Hematopoietic multipotent progenitor cell (in vitro differentiated cells): ENCODE measurements at regions not wholly inside any gene's neighbourhood (a gene's known extent, or its start where the extent isn't known, plus 50 kb on each side); places are given as distances from the start of the nearest gene placed in this dataset.

ENCODE experiments used
- DNase-seq, 3 donors: peaks; one replicate each; pipeline ENCODE4 v3.0.0-alpha.2; 2011 to 2015; ENCODE audit warnings: low read depth in 2 of 3, low spot score in 2 of 3

DNA sequence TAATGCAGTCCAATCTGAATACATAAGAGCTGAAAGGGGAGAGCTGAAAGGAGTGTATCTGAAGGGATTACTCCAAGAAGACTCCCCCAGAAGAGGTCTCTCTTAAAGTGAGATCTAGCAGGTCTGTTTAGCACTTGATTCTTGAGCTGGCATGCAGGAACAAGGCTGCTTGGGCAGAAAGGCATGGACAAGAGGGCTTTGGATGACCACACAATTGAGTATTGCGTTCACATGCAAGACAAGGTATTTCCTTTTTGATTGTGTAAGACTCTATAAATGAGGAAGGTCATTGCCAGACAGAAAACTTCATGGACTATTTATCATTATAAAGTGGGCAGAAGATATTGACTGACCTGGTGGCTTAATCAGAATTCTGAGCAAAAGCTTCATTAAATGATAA lies 145.5 kb upstream of the AFF2 start:
- DNase-seq: no peak

DNA sequence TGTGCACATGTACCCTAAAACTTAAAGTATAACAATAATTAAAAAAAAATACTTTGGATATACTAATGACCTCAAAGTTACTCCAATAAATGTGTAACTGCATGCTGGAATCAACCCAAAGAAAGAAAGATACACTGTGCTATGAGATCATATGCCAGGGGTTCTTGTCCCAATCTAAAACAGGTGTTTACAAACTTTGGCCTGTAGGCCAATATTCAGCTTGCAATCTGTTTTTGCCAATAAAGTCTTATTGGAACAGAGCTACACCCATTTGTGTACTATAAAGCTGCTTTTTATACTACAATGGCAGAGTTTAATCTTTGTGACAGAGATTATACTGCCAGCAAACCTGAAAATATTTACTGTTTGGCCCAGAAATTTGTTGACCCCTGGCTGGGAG lies 138.8 kb upstream of the AFF2 start:
- DNase-seq: no peak

DNA sequence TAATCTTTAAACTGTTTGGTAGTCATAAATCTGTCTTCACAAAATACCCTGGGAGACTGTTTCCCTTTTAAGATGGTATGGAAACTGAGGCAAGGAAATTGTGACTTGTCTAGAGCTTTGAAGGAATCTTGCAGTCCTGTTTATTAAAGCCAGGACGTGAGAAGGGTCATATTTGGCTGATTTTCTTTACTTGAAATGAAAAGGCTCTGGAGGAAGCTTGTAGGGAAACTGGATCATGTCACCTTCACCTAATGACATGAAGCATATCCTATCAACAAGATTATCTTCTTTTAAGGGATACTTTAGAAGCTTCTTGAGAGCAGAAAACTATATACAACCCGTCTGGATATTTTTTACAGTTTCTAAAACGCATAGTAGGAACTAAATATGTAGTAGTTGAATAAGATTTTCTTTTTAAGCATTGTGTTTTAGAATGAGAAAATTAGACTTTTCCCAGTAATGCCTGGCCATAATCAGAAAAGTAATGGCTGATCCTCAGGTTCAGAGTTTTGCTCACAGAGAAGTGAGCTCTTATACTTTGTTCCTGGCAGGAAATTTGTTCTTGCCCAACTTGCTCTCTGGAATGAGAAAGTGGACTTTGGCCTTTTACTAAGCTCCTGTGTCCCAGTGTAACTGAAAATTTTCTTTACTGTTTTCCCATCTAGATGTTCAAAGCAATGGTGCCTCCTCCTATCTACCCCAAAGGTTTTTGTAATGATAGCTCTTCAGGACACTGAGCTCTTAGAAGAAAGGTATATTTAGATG lies 136.8 kb upstream of the AFF2 start:
- DNase-seq: no peak

DNA sequence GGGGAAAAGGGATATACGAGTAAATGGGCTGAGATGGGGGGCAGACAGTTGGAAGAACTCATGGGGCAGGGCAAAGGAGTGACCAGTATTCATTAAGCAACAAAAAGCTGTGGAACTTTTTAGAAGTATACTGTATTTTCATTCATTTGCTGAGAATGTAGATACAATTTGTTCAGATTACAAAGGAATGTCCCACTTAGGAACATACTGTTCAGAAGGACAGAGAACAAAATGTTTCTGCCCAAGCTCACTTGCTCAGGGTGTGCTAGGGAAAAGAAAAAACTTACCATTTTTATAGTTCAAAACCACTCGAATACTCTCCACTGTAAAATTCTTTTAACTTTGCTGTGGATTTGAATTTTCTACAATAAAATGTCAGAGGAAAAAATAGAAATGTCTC lies 135.2 kb upstream of the AFF2 start:
- no peak for DNase-seq

DNA sequence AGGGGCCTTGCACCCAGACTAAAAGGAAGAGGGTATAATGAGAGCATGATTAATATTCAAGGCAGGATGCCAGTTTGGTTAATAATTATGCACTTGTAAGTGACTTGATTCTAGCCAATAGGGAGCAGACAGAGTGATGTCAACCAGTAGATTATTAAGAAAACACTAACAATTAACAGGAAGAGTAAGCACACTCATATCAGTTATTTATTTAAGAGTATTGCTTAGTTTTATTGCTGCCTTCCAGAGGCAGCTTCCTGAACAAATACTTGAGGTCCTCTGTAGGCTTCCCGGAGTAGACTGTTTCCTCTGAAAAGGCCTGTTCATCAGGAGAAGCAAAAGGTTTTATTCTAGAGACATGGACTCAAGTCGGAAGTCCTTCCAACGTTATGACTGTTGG lies 129.1 kb upstream of the AFF2 start:
- no peak for DNase-seq

DNA sequence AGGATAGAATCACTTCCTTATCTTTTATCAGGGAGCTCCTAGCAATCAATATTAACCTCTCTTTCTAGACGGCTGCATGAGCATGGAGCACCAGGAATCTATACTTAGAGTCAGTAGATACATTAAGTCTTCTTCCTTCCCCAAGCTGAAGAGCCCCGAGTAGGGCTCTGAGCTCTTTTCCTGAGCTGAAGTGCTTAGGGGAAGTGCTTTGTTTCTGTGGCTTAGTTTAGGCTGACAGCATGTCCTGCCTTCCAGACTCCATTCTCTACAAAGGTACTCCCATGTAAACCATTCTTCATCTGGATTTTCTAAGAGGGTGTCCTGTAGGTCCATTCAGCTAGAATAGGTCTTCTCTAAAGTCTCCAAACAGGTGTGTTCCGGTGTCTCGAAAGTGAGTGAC lies 127.5 kb upstream of the AFF2 start:
- DNase-seq: peak in 1 of 3 donors; percentile 10

DNA sequence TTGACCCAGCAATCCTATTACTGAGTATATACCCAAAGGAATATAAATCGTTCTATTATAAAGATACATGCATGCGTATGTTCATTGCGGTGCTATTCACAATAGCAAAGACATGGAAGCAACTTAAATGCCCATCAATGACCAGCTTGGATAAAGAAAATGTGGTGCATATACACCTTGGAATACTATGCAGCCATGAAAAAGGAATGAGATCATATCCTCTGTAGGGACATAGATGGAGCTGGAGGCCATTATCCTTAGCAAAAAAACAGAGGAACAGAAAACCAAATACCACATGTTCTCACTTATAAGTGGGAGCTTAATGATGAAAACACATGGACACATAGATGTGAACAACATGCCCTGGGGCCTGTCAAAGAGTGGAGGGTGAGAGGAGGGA lies 124.1 kb upstream of the AFF2 start:
- no peak for DNase-seq

DNA sequence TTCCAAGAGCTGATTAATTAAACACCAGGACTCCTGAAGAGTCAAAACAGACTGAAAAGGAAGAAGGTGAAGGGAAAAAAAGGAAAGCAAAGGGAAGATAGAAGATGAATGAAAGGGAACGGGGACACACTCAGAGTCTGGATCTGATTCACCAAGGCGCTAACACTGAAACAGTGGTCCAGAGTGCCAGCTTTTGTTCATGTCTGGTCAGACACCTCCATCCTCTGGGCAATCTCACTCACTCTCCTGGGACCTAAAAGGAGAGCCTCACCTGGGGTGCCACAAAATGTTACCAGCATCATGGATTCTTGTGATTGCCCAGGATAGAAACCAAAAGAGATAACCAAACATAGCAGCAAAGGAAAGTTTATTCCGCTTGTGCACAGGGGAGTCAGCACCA lies 120.3 kb upstream of the AFF2 start:
- no peak for DNase-seq

DNA sequence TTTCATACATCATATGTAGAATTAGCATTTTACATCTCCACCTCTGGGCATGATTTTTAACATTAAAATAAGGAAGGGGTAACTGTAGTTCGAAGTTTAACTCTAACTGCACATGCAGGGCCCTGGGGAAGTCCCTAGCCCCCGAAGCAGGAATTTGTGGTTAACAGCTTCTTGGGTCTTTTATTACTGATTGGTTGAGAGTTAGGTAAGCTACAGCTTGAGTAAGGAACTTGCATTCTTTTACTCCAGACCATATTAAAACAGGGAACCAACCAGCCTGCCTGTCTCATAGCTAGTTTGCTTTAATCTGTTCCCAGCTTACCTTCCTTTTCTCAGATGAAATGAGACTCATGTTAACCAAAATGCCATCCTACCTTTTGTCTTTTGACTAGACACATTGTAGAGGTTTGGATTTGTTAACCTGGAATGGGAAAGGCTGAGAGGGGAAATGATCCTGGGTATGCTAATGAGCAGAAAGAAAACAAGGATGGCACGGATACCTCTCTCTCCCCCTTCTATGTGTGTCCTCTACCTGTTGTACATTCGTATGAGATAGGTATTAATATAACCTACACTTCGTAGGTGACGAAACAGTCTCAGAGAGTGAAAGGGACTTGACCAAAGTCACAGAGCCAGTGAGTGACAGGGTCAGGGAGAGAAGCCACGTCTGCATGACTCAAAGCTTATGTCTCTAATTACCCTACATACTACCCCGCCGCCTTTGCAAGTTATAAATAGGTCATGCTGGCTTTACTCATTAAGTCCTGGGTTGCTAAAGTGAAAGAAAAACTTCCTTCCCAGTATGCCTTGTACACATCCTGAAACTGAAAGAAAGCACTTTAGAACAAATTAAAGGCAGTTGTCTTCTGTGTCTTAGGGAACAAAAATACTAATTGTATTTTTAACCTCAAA lies 119.5 kb upstream of the AFF2 start:
- peak in 2 of 3 donors; percentile 58 to 85 for DNase-seq

DNA sequence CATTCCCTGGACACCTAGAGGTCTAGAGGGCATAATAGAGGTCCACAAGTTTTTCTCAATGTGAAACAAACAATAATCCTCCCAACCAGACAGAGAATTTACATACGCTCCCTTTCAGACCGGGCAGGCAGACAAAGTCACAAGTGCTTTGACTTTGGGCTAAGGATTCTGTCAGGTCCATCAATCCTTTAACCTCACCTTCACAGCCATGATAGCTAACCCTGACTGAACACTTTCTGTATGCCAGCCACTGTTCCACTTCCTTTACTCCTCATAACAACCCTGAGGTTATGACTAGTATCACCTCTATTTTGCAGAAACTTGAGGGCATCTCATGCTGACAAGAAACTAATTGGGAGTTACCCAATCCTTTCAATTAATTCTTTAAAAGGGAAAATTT lies 118.8 kb upstream of the AFF2 start:
- DNase-seq: no peak

DNA sequence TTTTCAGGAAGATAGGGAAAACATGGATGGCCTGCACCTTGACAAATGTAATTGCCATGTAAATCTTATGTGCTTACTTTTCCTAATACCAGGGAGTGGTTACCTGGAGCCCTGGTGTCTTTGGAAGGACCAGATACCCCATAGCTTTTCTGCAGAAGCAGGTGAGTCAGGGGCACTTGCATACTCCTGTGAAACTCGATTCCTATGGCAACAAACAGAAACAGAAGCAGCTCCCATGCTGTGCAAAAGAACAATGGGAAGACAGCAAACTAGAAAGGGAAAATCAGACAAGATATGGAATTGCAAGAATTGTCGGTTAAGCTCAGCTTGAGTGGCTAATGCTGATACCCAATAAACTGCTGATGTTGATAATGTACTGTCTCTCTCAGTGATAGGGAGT lies 117.4 kb upstream of the AFF2 start:
- no peak for DNase-seq

DNA sequence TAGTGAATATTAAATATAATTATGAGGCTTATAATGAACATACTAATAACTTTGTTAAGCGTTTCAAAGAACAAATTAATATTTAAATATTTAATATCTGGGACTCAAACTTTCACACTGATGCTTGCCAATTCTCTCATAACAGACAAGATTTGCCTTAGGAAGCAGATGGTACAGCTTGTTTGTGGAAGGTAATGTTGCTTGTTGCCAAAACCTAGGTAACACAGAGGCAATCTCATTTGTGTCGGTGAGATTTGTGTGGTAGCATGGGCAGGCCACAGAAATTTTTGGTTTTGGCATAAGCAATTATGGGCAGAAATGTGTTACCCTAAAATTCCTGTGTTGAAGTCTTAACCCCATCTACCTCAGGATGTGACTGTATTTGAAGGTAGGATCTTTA lies 114.9 kb upstream of the AFF2 start:
- DNase-seq: no peak

DNA sequence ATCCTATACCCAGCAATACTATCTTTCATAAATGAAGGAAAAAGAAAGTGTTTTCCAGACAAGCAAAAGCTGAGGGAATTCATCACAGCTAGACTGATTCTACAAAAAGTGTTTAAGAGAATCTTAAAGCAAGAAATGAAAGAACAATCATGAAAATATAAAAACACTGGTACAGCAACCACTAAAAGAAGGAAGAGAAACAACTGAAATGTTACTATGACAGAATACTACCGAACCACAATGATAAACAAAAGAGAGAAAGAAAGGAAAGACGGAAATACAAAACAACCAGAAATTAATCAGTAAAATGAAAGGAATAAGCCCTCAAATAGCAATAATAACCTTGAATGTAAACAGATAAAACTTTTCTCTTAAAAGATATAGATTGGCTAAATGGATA lies 110.8 kb upstream of the AFF2 start:
- DNase-seq: no peak

DNA sequence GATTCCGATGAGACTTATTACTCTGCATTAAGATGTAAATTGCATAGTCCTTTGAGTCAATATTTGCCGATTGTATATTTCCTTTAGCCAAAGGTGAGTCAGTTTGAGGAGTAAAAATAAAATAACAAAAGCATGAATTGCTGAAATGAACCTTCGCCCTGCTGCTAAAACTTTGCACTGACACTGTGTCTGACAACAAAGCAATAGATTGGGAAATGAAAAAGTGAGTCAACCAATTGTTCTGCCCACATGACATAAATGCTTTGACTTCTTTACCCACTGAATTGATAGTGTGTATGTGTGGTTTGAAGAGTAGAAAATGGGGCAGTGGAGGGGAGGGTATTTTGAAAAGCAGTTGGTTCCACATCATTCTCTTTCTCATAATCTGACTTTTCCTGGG lies 88.4 kb upstream of the AFF2 start:
- no peak for DNase-seq

DNA sequence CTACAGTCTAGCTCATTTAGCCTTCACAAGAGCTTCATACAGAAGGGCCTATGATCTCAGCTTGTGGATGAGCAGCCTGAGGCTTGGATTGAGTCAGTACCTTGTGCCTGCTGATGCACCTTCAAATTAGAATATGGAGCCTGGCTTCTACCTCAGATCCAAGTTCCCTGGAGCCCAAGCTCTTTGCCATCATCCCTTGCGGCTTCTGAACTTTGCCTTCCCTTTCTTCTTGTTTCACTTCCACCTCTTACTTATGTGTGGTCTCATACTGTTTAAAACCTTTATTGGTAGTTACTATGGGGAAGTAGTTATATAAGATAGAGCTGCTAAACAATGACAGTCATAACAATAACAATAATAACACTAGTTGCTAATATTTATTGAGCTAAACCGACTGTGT lies 84.3 kb upstream of the AFF2 start:
- no peak for DNase-seq

DNA sequence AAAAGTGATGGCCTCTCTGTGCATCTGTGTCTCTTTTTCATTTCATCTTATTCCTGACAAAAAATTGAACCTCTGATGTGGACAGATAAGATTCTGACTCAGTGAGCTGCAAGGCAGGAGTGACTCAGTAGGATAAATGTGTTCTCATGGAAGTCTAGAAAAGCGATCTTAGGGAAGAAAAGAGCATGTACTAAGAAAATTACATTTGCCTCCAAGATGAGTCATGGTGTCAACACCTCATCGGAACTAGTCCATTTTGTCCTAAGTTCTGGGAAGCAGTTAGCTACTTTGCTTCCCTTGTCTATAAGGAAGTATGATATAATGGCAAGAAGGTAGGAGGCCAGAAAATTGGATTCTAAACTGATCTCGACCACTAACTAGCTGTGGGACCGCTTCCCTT lies 83.5 kb upstream of the AFF2 start:
- no peak for DNase-seq

DNA sequence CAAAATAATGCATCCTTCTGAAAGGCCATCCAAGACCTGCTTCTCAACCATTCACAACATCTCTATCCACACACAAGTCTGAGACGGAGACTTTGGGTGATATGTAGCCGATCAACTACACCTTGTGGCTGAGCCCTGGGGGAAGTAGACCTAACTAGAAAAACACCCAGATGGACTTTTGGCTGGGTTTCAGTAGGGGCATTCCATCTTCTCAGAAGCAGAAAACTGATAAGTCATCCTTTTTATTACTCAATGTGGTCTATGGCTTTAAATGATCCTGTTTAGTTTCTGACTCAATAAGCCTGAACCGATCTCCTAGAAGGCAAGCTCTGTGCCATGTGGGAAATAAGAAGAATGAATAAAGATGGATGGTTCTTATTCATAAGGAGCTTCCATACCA lies 82.5 kb upstream of the AFF2 start:
- peak in 2 of 3 donors; percentile 9 to 13 for DNase-seq

DNA sequence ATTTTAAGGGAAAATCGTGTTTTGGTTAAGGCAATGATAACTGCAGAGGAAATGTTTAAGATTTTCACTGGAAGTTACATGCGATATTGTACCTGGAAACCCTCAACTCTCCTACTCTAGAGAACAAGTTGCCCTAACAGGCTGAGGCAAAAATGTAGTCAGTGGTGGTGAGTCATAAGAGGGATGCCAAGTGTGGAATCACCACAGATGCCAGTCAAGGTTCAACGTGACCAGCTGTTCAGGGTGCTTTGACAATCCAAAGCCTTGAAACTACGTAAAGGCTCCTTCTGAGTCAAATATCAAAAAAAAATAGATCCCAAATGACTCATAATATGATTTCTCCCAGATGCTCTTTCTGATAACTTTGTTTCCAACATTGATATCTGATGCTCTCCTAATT lies 77.9 kb upstream of the AFF2 start:
- no peak for DNase-seq

DNA sequence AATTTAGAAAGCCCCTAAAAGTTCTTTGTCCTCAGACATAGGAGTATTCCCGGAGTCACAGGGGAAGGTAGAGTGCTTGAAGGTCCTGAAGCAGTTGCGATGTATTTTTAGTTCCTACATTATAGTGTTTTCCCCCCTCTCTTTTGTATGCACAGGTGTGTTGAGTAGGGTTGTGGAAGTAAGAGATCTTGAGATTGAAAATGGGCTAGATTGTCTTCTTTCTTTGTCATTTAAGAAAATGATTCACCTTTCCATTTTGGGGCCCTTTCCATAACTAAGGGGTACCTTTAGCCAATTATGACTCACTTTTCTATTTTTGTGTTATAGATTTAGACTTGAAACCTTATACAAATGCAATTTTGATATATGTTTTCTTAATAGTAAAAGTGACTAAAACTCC lies 75.8 kb upstream of the AFF2 start:
- DNase-seq: no peak

DNA sequence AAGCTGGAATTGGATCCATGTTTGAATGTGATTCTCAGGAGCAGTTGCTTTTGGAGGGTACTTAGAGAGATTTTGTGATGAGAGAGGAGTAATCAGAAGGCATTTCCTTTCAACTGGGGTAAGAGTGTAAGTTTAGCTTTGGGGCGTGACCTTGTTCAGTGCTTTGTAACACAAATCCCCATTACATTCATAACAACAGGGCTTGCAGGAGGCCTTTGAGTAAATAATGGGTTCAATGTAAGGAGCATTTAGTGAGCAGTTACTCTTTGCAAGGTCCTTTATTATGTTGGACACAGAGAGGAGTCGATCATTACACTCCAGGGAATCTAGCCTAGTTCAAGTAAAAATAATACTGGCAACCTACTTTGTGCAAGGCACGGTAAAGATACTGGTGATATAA lies 74.0 kb upstream of the AFF2 start:
- no peak for DNase-seq

DNA sequence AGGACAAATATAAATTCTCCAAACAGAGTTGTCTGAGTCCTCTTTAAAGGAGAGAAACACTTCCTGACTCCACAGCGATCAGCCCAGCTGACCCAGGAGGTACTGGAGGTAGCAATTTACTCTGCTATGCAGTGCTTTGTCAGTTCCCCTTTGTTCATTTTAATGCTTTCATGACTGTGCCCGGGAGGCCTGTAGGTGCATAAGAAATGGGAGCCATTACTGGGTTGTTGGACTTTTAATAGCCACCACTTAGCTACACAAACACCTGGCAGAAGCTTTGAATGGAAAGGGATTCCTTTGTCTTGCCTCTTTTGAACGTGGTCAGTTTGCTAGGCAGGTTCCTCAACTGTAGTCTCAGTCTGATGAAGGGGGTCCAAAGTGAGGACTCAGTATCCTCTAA lies 59.0 kb upstream of the AFF2 start:
- DNase-seq: no peak

DNA sequence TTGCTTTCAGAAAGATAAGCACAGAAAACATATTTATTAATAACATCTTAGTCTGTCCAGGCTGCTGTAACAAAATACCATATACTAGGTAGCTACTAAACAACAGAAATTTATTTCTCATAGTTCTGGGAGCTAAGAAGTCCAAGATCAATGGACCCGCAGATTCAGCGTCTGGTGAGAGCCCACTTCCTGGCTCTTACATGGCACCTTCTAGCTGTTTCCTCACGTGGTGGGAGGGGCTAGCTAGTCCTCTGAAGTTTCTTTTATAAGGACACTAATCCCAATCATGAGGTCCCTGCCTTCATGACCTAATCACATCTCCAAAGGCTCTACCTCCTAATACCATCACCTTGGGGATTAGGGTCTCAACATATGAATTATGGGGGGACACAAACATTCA lies 57.2 kb upstream of the AFF2 start:
- no peak for DNase-seq
